Psoas muscle (tissue), 7 donors: ENCODE measurements at regions not wholly inside any gene's neighbourhood (a gene's known extent, or its start where the extent isn't known, plus 50 kb on each side); places are given as distances from the start of the nearest gene placed in this dataset.
"Not testable (repeated sequence)": the region's sequence is repeated elsewhere in the genome, so short reads cannot be mapped to it uniquely, and the experiment has no call there.

Experiments used
- ATAC-seq, 4 donors: fragments of 200-7000 bp; cut with Tn5 transposase; one replicate each; pipeline ENCODE4 v1.9.1; 2020; ENCODE audit warnings: moderate library complexity in 3 of 4, mild to moderate bottlenecking in 2 of 4
- DNase-seq, 2 donors: peaks; one replicate each; pipeline ENCODE4 v3.0.0-alpha.2; 2020
- H3K27ac ChIP-seq: fragments of 200-600 bp; one replicate; pipeline ENCODE4 v1.8.0; 2022
- H3K27me3 ChIP-seq, 3 donors: fragments of 200-600 bp in 1 of 3; one replicate each; pipeline versions ENCODE4 v1.6.1 to v1.8.0; 2013 to 2022; ENCODE audit warnings: low read length in 2 of 3, mild to moderate bottlenecking in 2 of 3, moderate library complexity in 1 of 3; ENCODE audit not compliant: insufficient read depth in 3 of 3
- H3K36me3 ChIP-seq, 2 donors: fragments of 200-600 bp in 1 of 2; one replicate each; pipeline versions ENCODE4 v1.6.1 to v1.8.0; 2013 to 2022; ENCODE audit warnings: low read depth in 1 of 2, mild to moderate bottlenecking in 1 of 2, moderate library complexity in 1 of 2; ENCODE audit not compliant: insufficient read depth in 1 of 2
- H3K4me1 ChIP-seq: fragments of 200-600 bp; one replicate; pipeline ENCODE4 v1.8.0; 2022
- H3K4me3 ChIP-seq: fragments of 200-600 bp; one replicate; pipeline ENCODE4 v1.8.0; 2022; ENCODE audit warnings: mild to moderate bottlenecking
- H3K9me3 ChIP-seq: fragments of 200-600 bp; one replicate; pipeline ENCODE4 v1.8.0; 2022
- CTCF ChIP-seq: fragments of 200-600 bp; IDR thresholded peaks from one replicate; pipeline ENCODE4 v1.8.0; 2022; ENCODE audit warnings: antibody characterized with exemption
- WGBS, 3 donors: extraction: QIAGEN DNeasy Blood & Tissue Kit; methylation state at CpG; one replicate each; pipeline versions ENCODE4 v1.1.6 to v1.1.7; 2013; 5-methylcytosine and 5-hydroxymethylcytosine counted together
- intact Hi-C, 2 donors: fragments of 100-400 bp; cut with DNase I; formaldehyde crosslinking; loops; one replicate each; pipeline versions ENCODE4 v1.11.0 to v1.14.2; 2022
- donor health status: healthy with polysubstance abuse.
- donor health status: DM: no; HTN: no; CAD: no; lungs with moderate emphysema.
- donor health status: Bipolar disorder and iron deficiency.
- donor health status: healthy.
- donor health status: DM: yes; HTN: yes; CAD: no.
- donor health status: DM: no; HTN: no; CAD: no.
- donor health status: DM: yes; HTN: yes; CAD: no.

GRCh38 chr12:71315328-71315985, 124.1 kb upstream of the LGR5 start:
- Histone ChIP-seq H3K4me3 (no peak overlapping the region), H3K36me3 (no peaks in the 10 kb centered on the region), H3K9me3 (peaks cover 2% of the 10 kb centered on the region), H3K4me1 (no peaks in the 10 kb centered on the region), H3K27ac (no peak overlapping the region), H3K27me3 (no peaks in the 10 kb centered on the region)
- DNase-seq = no peak
- peak in 2 of 4 donors; percentile 30 to 48 for ATAC-seq
- WGBS, 3 donors = 28 to 36% (median 32%) methylated on average over 9 of the region's 9 CpGs
- intact Hi-C loops = no loop called here
- no peak for TF ChIP-seq CTCF

- Histone ChIP-seq H3K9me3 (no peaks in the 10 kb centered on the region), H3K4me1 (no peaks in the 10 kb centered on the region), H3K36me3 (no peaks in the 10 kb centered on the region), H3K4me3 (no peak overlapping the region), H3K27me3 (no peaks in the 10 kb centered on the region), H3K27ac (no peak overlapping the region)
- DNase-seq (no peak), ATAC-seq (no peak)
- TF ChIP-seq CTCF = no peak
- WGBS, 3 donors = 17 to 26% (median 19%) methylated on average over 3 of the region's 3 CpGs
- intact Hi-C loops = no loop called here
Observed at GRCh38 chr12:71312768-71313403, 126.7 kb upstream of the LGR5 start.

DNA sequence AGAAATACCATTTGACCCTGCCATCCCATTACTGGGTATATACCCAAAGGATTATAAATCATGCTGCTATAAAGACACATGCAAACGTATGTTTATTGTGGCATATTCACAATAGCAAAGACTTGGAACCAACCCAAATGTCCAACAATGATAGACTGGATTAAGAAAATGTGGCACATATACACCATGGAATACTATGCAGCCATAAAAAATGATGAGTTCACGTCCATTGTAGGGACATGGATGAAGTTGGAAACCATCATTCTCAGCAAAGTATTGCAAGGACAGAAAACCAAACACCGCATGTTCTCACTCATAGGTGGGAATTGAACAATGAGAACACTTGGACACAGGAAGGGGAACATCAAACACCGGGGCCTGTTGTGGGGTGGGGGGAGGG, 128.0 kb upstream of the LGR5 start:
- H3K36me3 ChIP-seq, intact Hi-C loops, H3K27ac ChIP-seq, H3K9me3 ChIP-seq, DNase-seq, H3K27me3 ChIP-seq, ATAC-seq, H3K4me3 ChIP-seq, H3K4me1 ChIP-seq: not testable (repeated sequence)
- 91 to 92% (median 92%) methylated on average over 4 of the region's 4 CpGs for WGBS, 3 donors

- intact Hi-C loops = no loop called here
- Histone ChIP-seq H3K27me3 (no peaks in the 10 kb centered on the region), H3K4me3 (no peak overlapping the region), H3K36me3 (no peaks in the 10 kb centered on the region), H3K9me3 (no peaks in the 10 kb centered on the region), H3K4me1 (no peaks in the 10 kb centered on the region), H3K27ac (no peak overlapping the region)
- DNase-seq (no peak), ATAC-seq (no peak)
- TF ChIP-seq CTCF = no peak
- 83 to 87% (median 84%) methylated on average over 1 of the region's 1 CpG for WGBS, 3 donors
Observed at GRCh38 chr12:71306808-71307207, 132.8 kb upstream of the LGR5 start.

DNA sequence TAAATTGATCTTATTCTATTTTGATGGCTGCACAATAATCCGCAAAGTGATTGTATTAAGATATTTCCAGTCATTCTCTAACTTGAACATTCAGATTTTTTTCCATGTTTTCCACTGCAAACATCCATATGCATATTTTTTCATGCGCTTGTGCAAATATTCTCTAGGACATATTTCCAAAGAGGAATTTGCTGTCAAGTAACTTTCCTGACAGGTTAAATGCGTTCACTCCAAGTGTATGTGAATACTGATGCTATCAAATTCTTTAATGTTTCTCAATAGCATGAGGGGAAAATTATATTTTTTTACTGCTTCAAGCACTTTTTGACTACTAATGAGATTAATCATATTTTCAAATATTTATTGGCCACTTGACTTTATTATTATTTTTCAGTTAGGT, 135.3 kb upstream of the LGR5 start:
- DNase-seq (no peak), ATAC-seq (no peak)
- Histone ChIP-seq H3K27ac (no peak overlapping the region), H3K36me3 (no peaks in the 10 kb centered on the region), H3K4me1 (no peaks in the 10 kb centered on the region), H3K9me3 (no peaks in the 10 kb centered on the region), H3K27me3 (no peaks in the 10 kb centered on the region), H3K4me3 (no peak overlapping the region)
- intact Hi-C loops = no loop called here
- 95 to 97% (median 96%) methylated on average over 3 of the region's 3 CpGs for WGBS, 3 donors
- no peak for TF ChIP-seq CTCF
